ENCODE measurements at regions not wholly inside any gene's neighbourhood (a gene's known extent, or its start where the extent isn't known, plus 50 kb on each side); places are given as distances from the start of the nearest gene placed in this dataset.

- no peak for DNase-seq (ENCODE audit: low read depth, low spot score)
- H3K4me3 ChIP-seq (ENCODE audit: low read length), result no peak overlapping the region
Measured at GRCh38 chr10:98332623-98333269, 64.8 kb upstream of the LOXL4 start.

DNA sequence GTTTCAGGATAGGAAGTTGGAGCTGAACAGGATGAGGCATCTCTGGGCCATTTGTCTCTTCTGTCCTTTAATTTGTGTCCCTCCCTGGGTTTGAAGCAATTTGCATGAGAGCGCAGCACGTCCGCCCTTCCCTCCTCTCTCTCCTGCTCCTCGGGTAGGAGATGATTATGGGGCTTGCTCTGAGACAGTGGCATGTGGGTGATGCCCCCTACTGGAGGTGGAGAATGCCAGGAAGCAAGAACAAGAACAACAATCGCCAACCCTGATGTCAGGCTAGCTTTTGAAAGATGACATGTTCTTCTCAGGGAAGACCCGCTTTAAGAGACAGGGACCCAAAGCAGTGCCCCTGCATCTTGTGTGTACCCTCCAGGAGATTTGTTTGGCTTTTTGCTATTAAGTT lies 63.9 kb upstream of the LOXL4 start:
- DNase-seq (ENCODE audit: low read depth, low spot score), result peak; percentile 37
- no peak overlapping the region for H3K4me3 ChIP-seq (ENCODE audit: low read length)

DNA sequence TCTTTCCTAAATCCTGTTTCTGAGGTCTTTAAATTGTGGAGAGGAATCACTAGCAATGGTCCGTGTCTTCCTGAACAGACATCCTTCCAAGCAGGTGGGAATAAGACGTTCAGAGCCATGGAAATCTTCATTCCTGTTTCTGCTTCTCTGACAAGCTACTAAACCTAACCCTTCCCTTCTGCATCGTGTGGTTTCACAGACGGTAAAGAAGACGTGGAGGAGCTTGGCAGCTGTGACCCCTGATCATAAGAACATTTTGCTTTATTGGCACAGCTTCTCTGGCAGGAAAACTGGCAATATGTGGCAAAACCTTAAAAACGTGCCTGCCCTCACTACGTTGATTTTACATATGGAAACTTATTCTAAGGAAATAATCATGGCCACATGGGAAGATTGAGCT lies 63.0 kb upstream of the LOXL4 start:
- no peak overlapping the region for H3K4me3 ChIP-seq (ENCODE audit: low read length)
- DNase-seq (ENCODE audit: low read depth, low spot score), result no peak

- no peak overlapping the region for H3K4me3 ChIP-seq (ENCODE audit: low read length)
- no peak for DNase-seq (ENCODE audit: low read depth, low spot score)
Measured at GRCh38 chr10:98328640-98329039, 60.6 kb upstream of the LOXL4 start.

DNA sequence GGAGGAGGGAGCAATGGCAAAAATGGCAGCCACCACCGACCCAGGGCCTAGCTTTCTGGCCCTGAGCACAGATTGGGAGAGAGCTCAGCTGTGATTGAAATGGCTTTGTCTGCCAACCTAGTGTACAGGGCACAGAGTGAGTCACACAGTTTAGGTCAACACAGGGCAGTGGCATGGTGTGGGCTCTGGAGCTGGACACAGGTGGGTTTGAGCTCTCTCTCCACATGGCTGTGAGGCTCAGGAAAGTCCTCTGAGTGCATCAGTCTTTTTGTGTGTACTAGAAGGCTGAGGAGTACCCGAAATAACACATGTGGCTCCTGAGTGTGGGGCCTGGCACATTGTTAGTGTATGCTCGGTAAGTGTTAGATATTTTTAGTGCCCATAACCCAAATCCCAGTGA lies 60.2 kb upstream of the LOXL4 start:
- no peak for DNase-seq (ENCODE audit: low read depth, low spot score)
- H3K4me3 ChIP-seq (ENCODE audit: low read length), result no peak overlapping the region

DNA sequence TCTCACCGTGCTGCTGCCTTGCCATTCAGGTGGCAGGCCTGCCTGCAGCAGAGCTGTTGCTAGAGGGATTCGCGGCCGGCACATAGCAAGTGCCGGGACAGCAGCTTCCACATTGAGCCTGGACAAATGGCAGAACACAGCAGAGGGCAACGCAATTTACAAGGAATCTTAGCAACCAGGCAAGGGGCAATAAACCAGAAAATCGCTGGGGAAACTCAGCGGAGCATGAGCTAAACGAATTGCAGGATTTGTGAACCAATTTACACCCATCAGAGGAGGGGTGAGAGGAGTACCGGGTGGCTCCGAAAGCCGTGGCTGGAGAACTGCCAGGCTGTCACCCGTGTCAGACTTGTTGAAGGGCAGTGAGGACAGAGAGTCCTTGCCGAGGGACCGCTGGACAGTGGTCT lies 58.6 kb upstream of the LOXL4 start:
- H3K4me3 ChIP-seq (ENCODE audit: low read length), result no peak overlapping the region
- no peak for DNase-seq (ENCODE audit: low read depth, low spot score)

DNA sequence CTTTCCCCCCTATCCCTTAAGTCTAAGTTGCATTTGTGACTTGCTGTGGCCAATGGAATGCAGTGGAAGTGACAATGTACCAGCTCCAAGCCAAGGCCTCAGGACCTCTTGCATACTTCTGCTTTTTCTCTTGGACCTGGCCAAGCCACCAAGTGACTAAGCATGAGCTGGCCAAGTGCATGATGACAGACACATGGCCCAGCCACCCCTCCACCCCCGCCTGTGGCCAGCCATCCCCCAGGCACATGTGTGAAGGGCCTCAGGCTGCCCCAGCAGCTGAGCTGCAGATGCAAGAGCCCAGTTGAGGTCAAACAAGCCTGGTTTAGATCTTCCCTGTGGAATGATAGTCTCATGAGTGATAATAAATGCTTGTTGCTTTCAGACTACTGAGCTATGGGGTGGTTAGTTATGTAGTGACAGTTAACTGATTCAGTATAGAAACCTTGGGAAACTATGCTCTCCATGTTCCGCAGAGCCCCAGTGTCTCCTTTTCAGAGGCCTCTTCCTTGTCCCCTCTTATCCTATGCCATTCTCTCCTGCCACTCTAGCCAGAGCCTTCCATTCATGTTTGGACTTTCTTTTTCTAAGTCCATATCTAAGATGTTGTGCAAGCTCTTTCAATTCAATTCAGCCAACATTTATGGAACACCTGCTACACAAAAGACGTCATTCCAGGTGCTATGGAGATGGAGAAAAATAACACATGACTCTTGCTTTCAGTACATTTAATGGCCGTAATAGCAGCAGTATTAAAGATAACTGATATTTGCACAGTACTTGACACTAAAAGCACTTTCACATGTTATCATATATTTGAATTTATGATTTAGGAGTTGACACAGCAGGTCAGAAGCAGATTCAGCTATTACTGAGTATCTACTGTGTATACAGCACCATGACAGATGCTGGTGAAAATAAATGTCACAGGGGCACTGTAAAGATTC lies 55.5 kb upstream of the LOXL4 start:
- no peak for DNase-seq (ENCODE audit: low read depth, low spot score)
- H3K4me3 ChIP-seq (ENCODE audit: low read length), result no peak overlapping the region

DNA sequence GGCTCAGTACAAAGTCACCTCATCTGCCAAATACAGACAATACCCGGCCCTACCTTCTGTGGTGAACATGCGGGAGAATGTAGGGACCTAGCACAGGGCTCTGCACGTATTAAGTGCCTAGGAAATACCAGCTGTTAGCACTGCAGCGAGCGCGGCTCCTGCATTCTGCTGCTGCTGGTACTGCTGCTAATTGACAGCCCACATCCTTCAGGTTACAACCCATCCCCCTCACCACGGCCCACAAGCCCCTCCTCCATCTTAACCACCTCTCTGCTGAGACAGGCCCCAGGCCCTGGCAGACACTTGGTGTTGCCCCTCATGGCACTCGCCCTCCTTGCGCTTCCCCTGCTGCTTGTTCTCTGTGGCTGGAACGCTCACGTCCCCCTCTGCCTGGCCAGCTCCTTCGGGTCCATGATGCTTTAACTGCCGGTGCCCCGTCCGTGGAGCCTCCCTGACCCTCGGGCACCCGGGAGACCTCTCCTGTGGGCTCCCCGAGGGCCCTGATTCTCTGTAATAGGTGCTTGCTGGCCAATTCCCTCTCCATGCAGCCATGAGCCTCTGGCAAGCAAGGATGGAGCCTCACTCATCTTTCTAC lies 53.3 kb upstream of the LOXL4 start:
- peak; percentile 60 for DNase-seq (ENCODE audit: low read depth, low spot score)
- H3K4me3 ChIP-seq (ENCODE audit: low read length), result no peak overlapping the region

GRCh38 chr10:98320486-98321185 lies 52.6 kb upstream of the LOXL4 start:
- no peak for DNase-seq (ENCODE audit: low read depth, low spot score)
- H3K4me3 ChIP-seq (ENCODE audit: low read length), result no peak overlapping the region

DNA sequence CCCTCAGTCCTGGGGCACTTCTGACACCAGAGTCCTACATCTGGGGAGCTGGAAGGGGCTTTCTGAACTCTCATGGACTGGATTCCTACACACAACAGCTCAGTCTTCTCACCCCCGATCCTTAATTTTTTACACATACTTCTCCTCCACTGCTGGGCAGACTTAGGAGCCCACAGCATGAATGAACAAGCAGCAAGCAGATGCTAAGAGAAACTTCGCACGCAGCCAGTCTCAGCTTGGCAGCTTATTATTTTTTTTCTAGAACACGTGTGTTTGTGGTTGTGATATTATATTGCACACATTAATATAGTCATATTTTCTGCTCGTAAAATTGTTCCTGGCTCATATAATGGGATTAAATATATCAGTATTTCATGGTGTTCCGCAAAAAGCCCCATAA lies 50.9 kb upstream of the LOXL4 start:
- DNase-seq (ENCODE audit: low read depth, low spot score), result no peak
- no peak overlapping the region for H3K4me3 ChIP-seq (ENCODE audit: low read length)
